ENCODE measurements at regions not wholly inside any gene's neighbourhood (a gene's known extent, or its start where the extent isn't known, plus 50 kb on each side); places are given as distances from the start of the nearest gene placed in this dataset.
"Not testable (repeated sequence)": the region's sequence is repeated elsewhere in the genome, so short reads cannot be mapped to it uniquely, and the experiment has no call there.

DNA sequence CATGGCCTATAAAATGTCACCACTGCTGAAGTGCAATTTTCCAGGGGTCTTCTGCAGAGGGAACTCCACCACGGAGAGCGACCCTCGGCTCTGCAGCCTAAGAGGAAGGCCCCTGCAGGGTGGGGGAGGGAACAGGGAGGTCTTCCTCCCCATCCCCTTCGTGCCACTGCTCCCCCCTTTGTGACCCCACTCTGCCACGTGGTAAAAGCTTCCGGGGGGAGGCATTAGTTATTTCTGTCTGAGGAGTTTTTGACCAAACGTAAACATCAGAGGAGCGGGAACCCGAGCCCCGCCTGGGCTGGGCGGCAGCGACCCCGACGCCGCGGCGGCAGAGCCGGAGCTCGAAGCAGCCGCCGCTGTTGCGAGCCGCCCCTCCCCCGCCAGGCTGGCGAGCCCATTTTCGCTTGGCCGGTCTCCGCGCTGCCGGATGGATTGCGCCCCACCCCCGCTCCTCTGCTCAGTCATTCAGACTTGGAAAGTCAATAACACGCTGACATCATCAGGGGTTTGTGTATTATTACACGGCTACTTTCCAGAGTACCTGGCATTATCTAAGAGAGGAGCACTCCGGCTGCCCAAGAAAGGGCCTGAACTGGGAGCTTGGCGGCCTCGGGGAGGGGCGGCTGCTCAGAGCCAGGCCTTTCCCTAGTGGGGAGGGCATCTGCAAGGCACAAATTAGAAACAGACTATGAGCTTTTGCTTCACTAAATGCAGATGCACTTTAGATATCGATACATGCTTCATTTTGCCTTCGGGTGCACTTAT lies 162.5 kb upstream of the TBL1XR1 start:
- DNase-seq = peak; percentile 99
- Mint-ChIP-seq H3K27me3 (ENCODE audit: unreplicated experiment) (no peaks in the 10 kb centered on the region), H3K4me3 (ENCODE audit: low read depth, unreplicated experiment) (peak overlapping the region; percentile 63), H3K36me3 (ENCODE audit: insufficient read depth, unreplicated experiment) (peaks cover 46% of the 10 kb centered on the region), H3K4me1 (ENCODE audit: low read depth, unreplicated experiment) (peaks cover 60% of the 10 kb centered on the region), H3K9me3 (ENCODE audit: low read depth, unreplicated experiment) (no peaks in the 10 kb centered on the region), H3K27ac (ENCODE audit: unreplicated experiment) (peak overlapping the region; percentile 71)
- TF ChIP-seq, protein P1, sequence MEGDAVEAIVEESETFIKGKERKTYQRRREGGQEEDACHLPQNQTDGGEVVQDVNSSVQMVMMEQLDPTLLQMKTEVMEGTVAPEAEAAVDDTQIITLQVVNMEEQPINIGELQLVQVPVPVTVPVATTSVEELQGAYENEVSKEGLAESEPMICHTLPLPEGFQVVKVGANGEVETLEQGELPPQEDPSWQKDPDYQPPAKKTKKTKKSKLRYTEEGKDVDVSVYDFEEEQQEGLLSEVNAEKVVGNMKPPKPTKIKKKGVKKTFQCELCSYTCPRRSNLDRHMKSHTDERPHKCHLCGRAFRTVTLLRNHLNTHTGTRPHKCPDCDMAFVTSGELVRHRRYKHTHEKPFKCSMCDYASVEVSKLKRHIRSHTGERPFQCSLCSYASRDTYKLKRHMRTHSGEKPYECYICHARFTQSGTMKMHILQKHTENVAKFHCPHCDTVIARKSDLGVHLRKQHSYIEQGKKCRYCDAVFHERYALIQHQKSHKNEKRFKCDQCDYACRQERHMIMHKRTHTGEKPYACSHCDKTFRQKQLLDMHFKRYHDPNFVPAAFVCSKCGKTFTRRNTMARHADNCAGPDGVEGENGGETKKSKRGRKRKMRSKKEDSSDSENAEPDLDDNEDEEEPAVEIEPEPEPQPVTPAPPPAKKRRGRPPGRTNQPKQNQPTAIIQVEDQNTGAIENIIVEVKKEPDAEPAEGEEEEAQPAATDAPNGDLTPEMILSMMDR (IDR thresholded peaks at IDR 0.05; ENCODE audit: unreplicated experiment) = no peak
- intact Hi-C loops (cut with micrococcal nuclease; ENCODE audit: unreplicated experiment) = loop anchor here (1.0 to 10.0 kb wide), 8 partner anchors 59 to 1026 kb away; no protein-coding TSS in a partner anchor
- no TSS peak for BruUV-seq (replicated peaks)
- CTCF ChIA-PET = interaction anchor here (0.6 to 2.2 kb wide), 13 partner anchors 9 to 996 kb away, joined by 3 to 14 read pairs (median 5); partner anchors contain the start of gene TBL1XR1

DNA sequence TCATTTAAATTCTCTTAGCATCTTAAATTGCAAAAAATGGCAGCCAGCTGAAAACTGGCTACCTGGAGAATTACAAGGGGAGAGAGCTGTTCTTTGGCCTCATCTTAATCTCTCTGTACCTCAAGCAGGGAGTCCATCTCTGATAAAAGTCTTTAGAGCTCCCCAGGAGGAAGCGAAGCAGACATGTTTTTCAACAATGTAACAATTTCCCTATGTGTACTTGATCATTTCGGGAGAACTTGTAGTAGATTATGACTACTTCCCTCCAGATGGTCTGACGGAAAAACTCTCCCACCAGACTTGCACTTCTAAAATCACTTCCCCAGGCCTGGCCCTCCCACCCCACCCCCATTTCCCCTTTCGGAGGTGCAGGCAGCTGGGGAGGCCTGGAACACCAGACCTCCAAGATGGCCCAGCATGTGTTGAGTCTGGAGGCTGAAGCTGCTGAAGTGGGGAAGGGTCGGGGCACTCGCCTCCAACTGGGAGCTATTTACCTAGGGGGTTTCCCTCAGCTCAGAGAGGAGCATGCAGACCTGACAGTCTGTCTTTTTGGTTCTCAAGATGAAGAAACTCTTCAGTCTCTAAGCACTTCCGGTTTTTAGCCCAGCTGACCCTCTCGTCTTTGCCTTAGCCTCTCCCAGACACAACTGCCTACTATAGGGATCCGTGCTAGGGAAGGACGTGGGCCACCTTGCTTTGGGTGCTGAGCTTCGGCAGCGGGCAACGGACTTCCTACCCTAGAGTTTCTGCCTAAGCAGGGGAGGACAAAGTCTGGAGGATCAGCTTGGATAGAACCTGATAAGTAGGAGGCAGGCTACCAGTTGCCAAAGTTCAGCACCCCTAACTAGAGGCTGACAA lies 164.0 kb upstream of the TBL1XR1 start:
- peak overlapping the region; percentile 71 for H3K27ac Mint-ChIP-seq (ENCODE audit: unreplicated experiment)

DNA sequence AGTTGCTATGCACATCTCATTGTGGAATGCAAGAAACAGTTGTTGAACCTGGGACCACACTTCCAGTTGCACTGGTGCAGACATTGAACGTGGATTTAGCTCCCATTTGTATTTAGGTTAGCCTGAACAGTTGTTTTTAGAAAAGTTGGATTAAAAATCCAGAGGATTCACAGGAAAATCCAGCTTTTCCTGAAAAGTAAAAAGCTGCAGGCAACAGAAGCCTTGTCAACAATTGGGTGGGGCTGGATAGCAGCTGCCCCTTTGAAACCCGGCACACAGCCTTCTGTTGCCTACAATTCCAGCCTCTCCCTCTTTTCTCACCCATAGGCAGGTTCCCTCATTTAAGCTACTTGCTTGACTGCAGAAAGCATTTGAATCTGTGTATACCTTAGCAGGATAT lies 165.3 kb upstream of the TBL1XR1 start:
- no peaks in the 10 kb centered on the region for H3K9me3 Mint-ChIP-seq (ENCODE audit: low read depth, unreplicated experiment)
- no TSS peak for BruUV-seq (replicated peaks)
- H3K36me3 Mint-ChIP-seq (ENCODE audit: insufficient read depth, unreplicated experiment) = peaks cover 37% of the 10 kb centered on the region
- no peak for DNase-seq
- H3K4me3 Mint-ChIP-seq (ENCODE audit: low read depth, unreplicated experiment) = no peak overlapping the region
- no peaks in the 10 kb centered on the region for H3K27me3 Mint-ChIP-seq (ENCODE audit: unreplicated experiment)
- intact Hi-C loops (cut with micrococcal nuclease; ENCODE audit: unreplicated experiment) = loop anchor here (5.0 to 10.0 kb wide), 2 partner anchors 240 to 962 kb away; no protein-coding TSS in a partner anchor
- CTCF ChIA-PET = no interaction called here
- H3K4me1 Mint-ChIP-seq (ENCODE audit: low read depth, unreplicated experiment) = peaks cover 37% of the 10 kb centered on the region
- TF ChIP-seq, protein P1 (IDR thresholded peaks at IDR 0.05; ENCODE audit: unreplicated experiment) = no peak
- H3K27ac Mint-ChIP-seq (ENCODE audit: unreplicated experiment) = no peak overlapping the region

More for the DNA sequence above, 164.0 kb upstream of the TBL1XR1 start:
- DNase-seq = no peak
- Mint-ChIP-seq H3K4me3 (ENCODE audit: low read depth, unreplicated experiment) (peak overlapping the region; percentile 63), H3K27me3 (ENCODE audit: unreplicated experiment) (no peaks in the 10 kb centered on the region), H3K36me3 (ENCODE audit: insufficient read depth, unreplicated experiment) (peaks cover 46% of the 10 kb centered on the region), H3K9me3 (ENCODE audit: low read depth, unreplicated experiment) (no peaks in the 10 kb centered on the region), H3K4me1 (ENCODE audit: low read depth, unreplicated experiment) (peaks cover 50% of the 10 kb centered on the region)
- BruUV-seq (replicated peaks) = no TSS peak
- CTCF ChIA-PET = interaction anchor here (0.5 to 2.2 kb wide), 4 partner anchors 8 to 182 kb away, joined by 3 to 9 read pairs (median 4); partner anchors contain the start of gene TBL1XR1
- intact Hi-C loops (cut with micrococcal nuclease; ENCODE audit: unreplicated experiment) = loop anchor here (2.0 to 10.0 kb wide), 4 partner anchors 117 to 963 kb away; no protein-coding TSS in a partner anchor
- TF ChIP-seq, protein P1 (IDR thresholded peaks at IDR 0.05; ENCODE audit: unreplicated experiment) = no peak

- no TSS peak for BruUV-seq (replicated peaks)
- TF ChIP-seq, protein P1 (IDR thresholded peaks at IDR 0.05; ENCODE audit: unreplicated experiment) = no peak
- Mint-ChIP-seq H3K4me1 (ENCODE audit: low read depth, unreplicated experiment) (peaks cover 21% of the 10 kb centered on the region), H3K36me3 (ENCODE audit: insufficient read depth, unreplicated experiment) (peaks cover 21% of the 10 kb centered on the region), H3K27ac (ENCODE audit: unreplicated experiment) (no peak overlapping the region), H3K4me3 (ENCODE audit: low read depth, unreplicated experiment) (no peak overlapping the region), H3K9me3 (ENCODE audit: low read depth, unreplicated experiment) (no peaks in the 10 kb centered on the region), H3K27me3 (ENCODE audit: unreplicated experiment) (no peaks in the 10 kb centered on the region)
- intact Hi-C loops (cut with micrococcal nuclease; ENCODE audit: unreplicated experiment) = loop anchor here (5.0 to 10.0 kb wide), 2 partner anchors 238 to 961 kb away; no protein-coding TSS in a partner anchor
- DNase-seq = no peak
- CTCF ChIA-PET = no interaction called here
These were observed 167.0 kb upstream of the TBL1XR1 start for GRCh38 chr3:177364236-177364635.

GRCh38 chr3:177365294-177365693 lies 168.0 kb upstream of the TBL1XR1 start:
- intact Hi-C loops (cut with micrococcal nuclease; ENCODE audit: unreplicated experiment) = loop anchor here (10.0 kb wide), 1 partner anchor 960 kb away; no protein-coding TSS in a partner anchor
- H3K9me3 Mint-ChIP-seq (ENCODE audit: low read depth, unreplicated experiment); BruUV-seq (replicated peaks); H3K27ac Mint-ChIP-seq (ENCODE audit: unreplicated experiment); H3K4me3 Mint-ChIP-seq (ENCODE audit: low read depth, unreplicated experiment); DNase-seq; CTCF ChIA-PET; H3K27me3 Mint-ChIP-seq (ENCODE audit: unreplicated experiment): not testable (repeated sequence)
- peaks cover 15% of the 10 kb centered on the region for H3K4me1 Mint-ChIP-seq (ENCODE audit: low read depth, unreplicated experiment)
- H3K36me3 Mint-ChIP-seq (ENCODE audit: insufficient read depth, unreplicated experiment) = peaks cover 10% of the 10 kb centered on the region

Data from Calu3 (cell line).